Breast epithelium (tissue), 4 donors: ENCODE measurements at regions not wholly inside any gene's neighbourhood (a gene's known extent, or its start where the extent isn't known, plus 50 kb on each side); places are given as distances from the start of the nearest gene placed in this dataset.
A peak's percentile ranks its signal among the peaks of the same experiment; 100 is the strongest.

ENCODE experiments used
- DNase-seq, 2 donors: peaks; one replicate each; pipeline ENCODE4 v3.0.0-alpha.2; 2019; ENCODE audit warnings: low spot score in 2 of 2
- H3K27ac ChIP-seq, 2 donors: fragments of 200-600 bp; sonication (generic) in 1 of 2; one replicate each; pipeline ENCODE4 v1.5.1; 2016 to 2019; ENCODE audit warnings: mild to moderate bottlenecking in 1 of 2
- H3K27me3 ChIP-seq, 2 donors: fragments of 200-600 bp; sonication (generic) in 1 of 2; one replicate each; pipeline versions ENCODE4 v1.5.1 to v1.6.0; 2017 to 2019; ENCODE audit warnings: control low read depth in 1 of 2, mild to moderate bottlenecking in 1 of 2
- H3K36me3 ChIP-seq: fragments of 200-600 bp; one replicate; pipeline ENCODE4 v1.5.1; 2019
- H3K4me1 ChIP-seq, 2 donors: fragments of 200-600 bp; sonication (generic); one replicate each; pipeline ENCODE4 v1.5.1; 2016 to 2019; ENCODE audit warnings: control low read depth in 1 of 2
- H3K4me3 ChIP-seq, 3 donors: fragments of 200-600 bp; sonication (generic); 1 replicate in 2 of 3; 2 replicates in 1 of 3; pipeline ENCODE4 v1.5.1; 2016 to 2019; ENCODE audit warnings: mild to moderate bottlenecking in 3 of 3, moderate library complexity in 2 of 3
- H3K9me3 ChIP-seq, 2 donors: fragments of 200-600 bp; sonication (generic) in 1 of 2; one replicate each; pipeline ENCODE4 v1.5.1; 2016 to 2019; ENCODE audit warnings: control low read depth in 1 of 2
- POLR2A ChIP-seq: fragments of 450-650 bp; IDR thresholded peaks from one replicate; pipeline ENCODE4 v1.6.1; 2016; ENCODE audit warnings: antibody characterized with exemption, mild to moderate bottlenecking, moderate library complexity
- POLR2AphosphoS5 ChIP-seq, 3 donors: sonication (generic); formaldehyde crosslinking; IDR thresholded peaks; one replicate each; pipeline ENCODE4 v1.6.1; 2017; ENCODE audit warnings: antibody characterized with exemption in 3 of 3
- intact Hi-C: fragments of 100-400 bp; cut with DNase I; formaldehyde crosslinking; loops from one replicate; pipeline ENCODE4 v1.15.1; 2023; ENCODE audit warnings: low total_unique reads
- TF ChIP-seq, protein P1 (sequence below), 3 donors: fragments of 450-650 bp; IDR thresholded peaks; one replicate each; pipeline ENCODE4 v1.5.1; 2016 to 2017; ENCODE audit warnings: antibody characterized with exemption in 3 of 3, mild to moderate bottlenecking in 3 of 3, moderate library complexity in 3 of 3

DNA sequence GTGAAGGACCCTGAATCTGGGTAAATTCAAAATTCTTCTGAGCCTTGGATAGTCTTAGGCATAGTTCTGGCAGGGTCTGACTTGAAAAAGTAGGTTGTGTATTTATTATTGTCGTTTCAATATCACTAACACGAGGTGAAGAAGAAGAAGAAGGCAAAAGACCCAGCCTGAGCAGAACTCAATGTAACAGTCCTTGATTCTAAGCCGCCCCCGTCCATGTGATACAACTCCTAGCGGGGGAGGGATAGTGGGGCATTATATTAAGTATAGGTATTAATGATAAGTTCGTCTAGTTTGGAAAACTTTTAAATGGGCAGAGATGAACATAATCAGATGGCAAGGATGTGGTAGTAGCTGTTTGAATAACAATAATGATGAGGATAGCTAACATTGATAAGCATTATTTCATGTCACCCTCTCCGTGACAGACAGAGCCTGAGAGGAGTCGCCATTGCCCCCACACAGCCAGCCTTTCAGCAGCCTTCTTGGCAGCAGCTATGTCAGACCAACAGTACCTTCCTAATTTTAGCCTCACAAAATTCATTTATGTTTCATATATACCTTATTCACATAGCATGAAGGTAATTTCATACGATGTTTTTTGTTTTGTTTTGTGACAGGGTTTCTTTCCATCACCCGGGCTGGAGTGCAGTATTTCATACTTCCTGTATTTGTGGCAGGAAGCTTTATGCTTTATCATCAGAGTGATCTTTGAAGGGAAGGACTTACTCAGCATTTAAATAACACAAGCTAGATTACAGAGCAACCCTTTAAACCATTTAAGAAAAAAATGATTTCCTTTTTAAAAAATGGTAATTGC, 64.4 kb upstream of the NPAS1 start:
- H3K9me3 ChIP-seq, result no peaks in the 10 kb centered on the region
- intact Hi-C loops, result loop anchor here (10.0 kb wide), 1 partner anchor 1710 kb away; the partner anchor contains the start of gene EXOC3L2
- H3K4me3 ChIP-seq, result peak overlapping the region in 1 of 3 donors; percentile 19
- H3K27me3 ChIP-seq, result no peaks in the 10 kb centered on the region
- DNase-seq, result no peak
- peak overlapping the region; percentile 40 to 60 for H3K27ac ChIP-seq
- no peaks in the 10 kb centered on the region for H3K36me3 ChIP-seq
- TF ChIP-seq POLR2A (no peak), POLR2AphosphoS5 (IDR thresholded peaks at IDR 0.05) (no peak)
- TF ChIP-seq, protein P1, sequence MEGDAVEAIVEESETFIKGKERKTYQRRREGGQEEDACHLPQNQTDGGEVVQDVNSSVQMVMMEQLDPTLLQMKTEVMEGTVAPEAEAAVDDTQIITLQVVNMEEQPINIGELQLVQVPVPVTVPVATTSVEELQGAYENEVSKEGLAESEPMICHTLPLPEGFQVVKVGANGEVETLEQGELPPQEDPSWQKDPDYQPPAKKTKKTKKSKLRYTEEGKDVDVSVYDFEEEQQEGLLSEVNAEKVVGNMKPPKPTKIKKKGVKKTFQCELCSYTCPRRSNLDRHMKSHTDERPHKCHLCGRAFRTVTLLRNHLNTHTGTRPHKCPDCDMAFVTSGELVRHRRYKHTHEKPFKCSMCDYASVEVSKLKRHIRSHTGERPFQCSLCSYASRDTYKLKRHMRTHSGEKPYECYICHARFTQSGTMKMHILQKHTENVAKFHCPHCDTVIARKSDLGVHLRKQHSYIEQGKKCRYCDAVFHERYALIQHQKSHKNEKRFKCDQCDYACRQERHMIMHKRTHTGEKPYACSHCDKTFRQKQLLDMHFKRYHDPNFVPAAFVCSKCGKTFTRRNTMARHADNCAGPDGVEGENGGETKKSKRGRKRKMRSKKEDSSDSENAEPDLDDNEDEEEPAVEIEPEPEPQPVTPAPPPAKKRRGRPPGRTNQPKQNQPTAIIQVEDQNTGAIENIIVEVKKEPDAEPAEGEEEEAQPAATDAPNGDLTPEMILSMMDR (IDR thresholded peaks at IDR 0.05), result no peak
- H3K4me1 ChIP-seq, result peaks cover 0 to 11% of the 10 kb centered on the region in 2 donors

DNA sequence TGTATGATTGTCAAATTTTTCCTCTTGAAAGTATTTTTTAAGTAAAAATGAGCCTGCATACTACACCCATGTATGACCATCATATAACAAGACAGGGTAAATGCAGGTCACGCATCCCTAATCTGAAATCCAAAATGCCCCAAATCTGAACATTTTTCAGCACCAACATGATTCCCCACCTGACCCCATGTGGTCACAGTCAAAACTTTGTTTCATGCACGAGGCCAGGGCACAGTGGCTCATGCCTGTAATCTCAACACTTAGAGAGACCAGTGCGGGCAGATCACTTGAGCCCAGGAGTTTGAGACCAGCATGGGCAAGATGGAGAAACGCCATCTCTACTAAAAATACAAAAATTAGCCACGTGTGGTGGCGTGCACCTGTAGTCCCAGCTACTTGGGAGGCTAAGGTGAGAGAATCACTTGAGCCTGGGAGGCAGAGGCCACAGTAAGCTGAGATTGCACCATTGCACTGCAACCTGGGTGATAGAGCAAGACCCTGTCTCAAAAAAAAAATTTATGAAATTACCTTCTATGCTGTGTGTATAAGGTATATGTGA, 63.7 kb upstream of the NPAS1 start:
- H3K4me3 ChIP-seq, result no peak overlapping the region
- DNase-seq, result no peak
- H3K36me3 ChIP-seq, result no peaks in the 10 kb centered on the region
- no peaks in the 10 kb centered on the region for H3K27me3 ChIP-seq
- H3K4me1 ChIP-seq, result peaks cover 0 to 4% of the 10 kb centered on the region in 2 donors
- no peak overlapping the region for H3K27ac ChIP-seq
- TF ChIP-seq POLR2AphosphoS5 (IDR thresholded peaks at IDR 0.05), result no peak
- TF ChIP-seq, protein P1 (IDR thresholded peaks at IDR 0.05), result no peak
- no peak for TF ChIP-seq POLR2A
- intact Hi-C loops, result loop anchor here (10.0 kb wide), 1 partner anchor 1711 kb away; the partner anchor contains the start of gene EXOC3L2
- no peaks in the 10 kb centered on the region for H3K9me3 ChIP-seq

DNA sequence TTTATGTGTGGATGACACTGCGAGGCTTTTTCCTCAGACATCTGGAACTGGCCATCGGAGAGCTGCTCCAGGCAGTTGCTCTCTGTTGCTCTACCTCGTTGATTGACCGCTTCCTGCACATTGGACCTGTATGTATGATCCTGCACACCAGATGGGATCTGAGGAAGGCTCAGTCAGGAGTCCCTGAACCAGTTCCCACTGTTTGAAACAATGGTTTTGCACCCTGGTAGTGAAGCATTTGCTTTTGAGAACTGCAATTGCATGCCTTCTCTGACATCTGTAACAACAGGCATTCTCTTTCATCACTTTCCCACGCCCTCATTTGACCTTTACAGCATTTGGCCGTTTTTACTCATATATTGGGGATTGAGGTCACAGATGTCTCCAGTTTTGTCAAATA, 61.1 kb upstream of the NPAS1 start:
- peaks cover 0 to 4% of the 10 kb centered on the region in 2 donors for H3K4me1 ChIP-seq
- H3K27ac ChIP-seq, result no peak overlapping the region
- no peaks in the 10 kb centered on the region for H3K27me3 ChIP-seq
- H3K9me3 ChIP-seq, result no peaks in the 10 kb centered on the region
- H3K36me3 ChIP-seq, result no peaks in the 10 kb centered on the region
- TF ChIP-seq POLR2A (no peak), POLR2AphosphoS5 (IDR thresholded peaks at IDR 0.05) (no peak)
- TF ChIP-seq, protein P1 (IDR thresholded peaks at IDR 0.05), result no peak
- intact Hi-C loops, result loop anchor here (10.0 kb wide), 1 partner anchor 1714 kb away; the partner anchor contains the start of gene EXOC3L2
- H3K4me3 ChIP-seq, result no peak overlapping the region
- no peak for DNase-seq

DNA sequence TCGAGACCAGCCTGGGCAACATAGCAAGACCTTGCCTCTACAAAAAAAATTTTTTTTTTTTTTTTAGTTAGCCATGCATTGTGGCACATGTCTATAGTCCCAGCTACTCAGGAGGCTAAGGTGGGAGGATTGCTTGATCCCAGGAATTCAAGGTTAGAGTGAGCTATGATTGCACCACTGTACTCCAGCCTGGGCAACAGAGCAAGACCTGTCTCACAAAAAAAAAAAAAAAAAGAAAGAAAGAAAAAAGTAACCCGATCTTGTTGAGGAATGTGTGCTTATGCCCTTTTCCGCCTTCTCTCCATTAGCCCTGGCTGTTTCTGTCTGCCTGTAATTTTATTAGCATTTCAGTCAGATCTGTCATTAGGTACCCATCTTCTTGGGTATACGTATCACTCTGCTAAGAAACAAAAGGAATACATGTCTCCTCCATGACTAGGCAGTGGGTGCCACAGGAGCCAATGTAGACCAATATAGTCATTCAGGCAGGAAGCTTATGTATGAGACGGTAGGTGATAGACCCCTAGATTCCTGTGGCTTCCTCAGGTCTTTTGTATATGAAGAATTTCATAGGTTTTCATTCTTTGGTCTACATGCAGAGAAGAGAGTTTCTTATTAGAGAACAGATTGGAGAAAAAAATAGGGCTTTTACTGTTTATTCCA, 59.6 kb upstream of the NPAS1 start:
- no peak overlapping the region for H3K27ac ChIP-seq
- H3K9me3 ChIP-seq, result no peaks in the 10 kb centered on the region
- TF ChIP-seq, protein P1 (IDR thresholded peaks at IDR 0.05), result no peak
- no peak for TF ChIP-seq POLR2AphosphoS5 (IDR thresholded peaks at IDR 0.05)
- TF ChIP-seq POLR2A, result no peak
- H3K36me3 ChIP-seq, result no peaks in the 10 kb centered on the region
- no peak overlapping the region for H3K4me3 ChIP-seq
- intact Hi-C loops, result loop anchor here (10.0 kb wide), 1 partner anchor 1715 kb away; the partner anchor contains the start of gene EXOC3L2
- H3K27me3 ChIP-seq, result no peaks in the 10 kb centered on the region
- peaks cover 0 to 4% of the 10 kb centered on the region in 2 donors for H3K4me1 ChIP-seq
- DNase-seq, result no peak
